AG10803 (cell line): ENCODE measurements at regions not wholly inside any gene's neighbourhood (a gene's known extent, or its start where the extent isn't known, plus 50 kb on each side); places are given as distances from the start of the nearest gene placed in this dataset.
A peak's percentile ranks its signal among the peaks of the same experiment; 100 is the strongest.

Experiments
- DNase-seq: peaks from one replicate; pipeline ENCODE4 v3.0.0; 2010; ENCODE audit warnings: low read depth
- H3K4me3 ChIP-seq: 2 replicates; pipeline ENCODE4 v1.5.1; 2011; ENCODE audit warnings: mild to moderate bottlenecking, low read length, control low read depth
- TF ChIP-seq, protein P1 (sequence below): conservative IDR thresholded peaks from 2 replicates; pipeline ENCODE4 v1.5.1; 2011; ENCODE audit warnings: mild to moderate bottlenecking, low read length, control low read depth, inconsistent platforms

DNA sequence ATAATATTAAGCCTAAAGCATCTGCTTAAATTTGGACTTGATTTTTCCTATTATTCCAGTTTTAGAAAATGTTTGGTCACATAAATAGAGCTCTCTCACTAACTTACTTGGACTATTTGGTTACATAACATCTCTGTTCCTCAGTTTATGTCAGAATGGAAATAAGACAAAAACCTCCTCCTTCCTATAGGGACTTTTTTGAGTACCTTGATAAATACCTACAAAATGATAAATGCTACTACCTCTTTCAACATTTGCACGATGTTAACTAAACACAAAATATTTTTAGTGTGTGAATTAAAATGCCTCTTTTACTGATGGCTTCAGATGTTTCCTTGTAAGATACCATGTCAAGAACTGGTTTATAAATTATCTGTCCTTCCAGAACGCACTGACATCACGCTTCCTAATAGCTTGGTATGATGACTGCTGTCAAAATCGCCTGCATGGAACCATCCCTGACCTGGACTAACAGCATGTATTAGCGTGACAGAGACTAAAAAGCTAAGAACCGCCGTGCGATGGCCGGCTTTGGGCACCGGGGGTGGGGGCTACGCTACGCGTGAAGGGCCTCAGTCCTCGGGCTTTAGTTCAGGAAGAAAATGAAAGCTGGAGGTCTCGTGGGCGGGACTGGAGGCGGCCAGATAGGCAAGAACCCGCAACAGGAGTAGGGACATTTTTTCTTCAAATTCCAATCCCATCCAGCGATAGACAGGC lies 133.2 kb upstream of the BARHL2 start:
- TF ChIP-seq, protein P1, sequence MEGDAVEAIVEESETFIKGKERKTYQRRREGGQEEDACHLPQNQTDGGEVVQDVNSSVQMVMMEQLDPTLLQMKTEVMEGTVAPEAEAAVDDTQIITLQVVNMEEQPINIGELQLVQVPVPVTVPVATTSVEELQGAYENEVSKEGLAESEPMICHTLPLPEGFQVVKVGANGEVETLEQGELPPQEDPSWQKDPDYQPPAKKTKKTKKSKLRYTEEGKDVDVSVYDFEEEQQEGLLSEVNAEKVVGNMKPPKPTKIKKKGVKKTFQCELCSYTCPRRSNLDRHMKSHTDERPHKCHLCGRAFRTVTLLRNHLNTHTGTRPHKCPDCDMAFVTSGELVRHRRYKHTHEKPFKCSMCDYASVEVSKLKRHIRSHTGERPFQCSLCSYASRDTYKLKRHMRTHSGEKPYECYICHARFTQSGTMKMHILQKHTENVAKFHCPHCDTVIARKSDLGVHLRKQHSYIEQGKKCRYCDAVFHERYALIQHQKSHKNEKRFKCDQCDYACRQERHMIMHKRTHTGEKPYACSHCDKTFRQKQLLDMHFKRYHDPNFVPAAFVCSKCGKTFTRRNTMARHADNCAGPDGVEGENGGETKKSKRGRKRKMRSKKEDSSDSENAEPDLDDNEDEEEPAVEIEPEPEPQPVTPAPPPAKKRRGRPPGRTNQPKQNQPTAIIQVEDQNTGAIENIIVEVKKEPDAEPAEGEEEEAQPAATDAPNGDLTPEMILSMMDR = no peak
- H3K4me3 ChIP-seq = peak overlapping the region; percentile 80
- DNase-seq = peak; percentile 22

DNA sequence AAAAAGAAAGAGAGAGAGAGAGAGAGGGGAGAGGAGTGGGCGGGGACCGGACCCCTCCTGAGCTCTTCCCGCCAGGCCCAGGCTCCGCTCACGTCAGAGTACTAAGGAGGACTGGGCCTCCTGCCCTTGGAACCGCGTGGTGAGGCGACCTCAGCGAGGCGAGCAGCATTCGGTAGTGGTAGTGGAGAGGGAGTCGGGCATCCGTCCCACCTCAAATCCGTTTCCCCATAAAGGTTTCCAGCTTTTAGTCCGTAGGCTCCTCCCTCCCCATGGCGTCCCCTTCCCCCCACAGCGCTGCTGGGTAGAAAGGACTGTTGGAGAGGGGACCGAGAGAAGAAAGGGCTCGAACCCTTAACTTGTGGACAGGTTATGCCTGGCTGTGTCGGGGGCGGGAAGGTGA lies 124.4 kb upstream of the BARHL2 start:
- TF ChIP-seq, protein P1 = no peak
- DNase-seq = no peak
- H3K4me3 ChIP-seq = no peak overlapping the region

DNA sequence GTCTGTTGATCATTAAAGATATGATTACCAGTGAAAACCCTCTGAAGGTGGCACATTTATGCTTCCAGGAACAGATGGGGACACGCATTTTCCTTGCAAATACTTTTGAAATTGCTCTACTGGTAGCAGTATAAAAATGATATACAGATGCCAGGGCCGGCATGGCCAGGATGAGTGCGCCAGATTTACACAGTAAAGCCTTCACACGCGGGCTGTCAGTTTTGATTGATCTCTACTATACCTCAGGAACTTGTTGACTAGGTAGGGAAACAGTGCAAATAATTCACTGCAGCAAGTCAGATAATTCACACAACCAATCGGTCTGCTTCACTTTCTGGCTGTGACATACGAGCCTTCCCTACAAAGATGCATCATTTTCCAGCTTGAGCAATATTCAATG lies 123.2 kb upstream of the BARHL2 start:
- TF ChIP-seq, protein P1 = no peak
- DNase-seq = no peak

DNA sequence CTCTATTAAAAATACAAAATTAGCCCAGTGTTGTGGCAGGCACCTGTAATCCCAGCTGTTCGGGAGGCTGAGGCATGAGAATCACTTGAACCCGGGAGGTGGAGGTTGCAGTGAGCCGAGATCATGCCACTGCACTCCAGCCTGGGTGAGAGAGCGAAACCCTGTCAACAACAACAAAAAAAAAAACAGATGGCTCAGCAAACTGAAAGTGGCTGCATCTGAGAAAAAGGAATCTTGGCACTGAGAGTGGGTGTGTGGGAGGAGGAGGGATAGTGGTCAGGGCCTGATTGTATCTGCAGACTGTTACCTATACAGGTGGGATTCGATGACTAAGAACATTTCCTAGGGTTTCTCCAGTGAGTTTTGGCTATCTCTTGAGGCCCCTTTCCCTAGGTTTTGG lies 122.2 kb upstream of the BARHL2 start:
- DNase-seq = no peak
- H3K4me3 ChIP-seq = no peak overlapping the region
- TF ChIP-seq, protein P1 = no peak

More for the DNA sequence above, 123.2 kb upstream of the BARHL2 start:
- no peak overlapping the region for H3K4me3 ChIP-seq

DNA sequence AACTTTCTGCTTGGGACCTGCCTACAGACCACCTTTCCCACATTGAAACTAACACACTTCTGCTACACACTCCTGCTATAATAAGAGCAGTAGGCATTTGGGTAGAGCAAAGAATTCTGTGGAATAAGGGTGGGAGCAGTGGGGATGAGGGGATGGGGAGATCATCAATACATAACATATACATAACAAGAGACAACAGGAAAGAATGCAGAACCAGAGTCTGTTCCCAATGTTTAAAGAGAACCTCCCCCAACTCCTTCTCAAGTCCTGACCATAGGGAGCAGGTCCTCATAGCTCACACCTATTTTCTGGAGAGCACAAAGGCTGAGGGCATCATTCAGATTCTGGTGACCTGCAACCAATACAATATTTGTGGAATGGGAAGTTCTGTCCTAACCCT lies 121.6 kb upstream of the BARHL2 start:
- TF ChIP-seq, protein P1 = no peak
- no peak for DNase-seq

DNA sequence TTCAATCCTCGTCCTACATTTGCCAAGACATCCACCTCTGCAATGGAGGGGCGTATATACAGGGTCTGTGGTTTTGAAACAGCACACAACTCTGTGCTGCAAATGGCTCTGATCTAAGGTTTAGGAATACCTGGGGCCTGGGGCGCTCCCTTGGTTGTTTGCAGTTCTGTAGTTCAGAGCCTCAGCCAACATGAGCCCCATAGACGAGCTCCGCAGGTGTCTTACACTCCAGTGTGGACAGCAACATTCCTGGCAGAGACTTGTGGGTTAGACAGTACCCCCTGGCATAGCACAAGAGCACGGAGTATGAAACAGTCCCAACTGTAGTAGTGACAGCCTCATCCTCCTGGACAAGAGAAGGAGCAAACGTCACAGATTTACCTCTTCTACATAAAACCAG lies 120.3 kb upstream of the BARHL2 start:
- H3K4me3 ChIP-seq = no peak overlapping the region
- DNase-seq = no peak
- TF ChIP-seq, protein P1 = no peak

More for the DNA sequence above, 121.6 kb upstream of the BARHL2 start:
- no peak overlapping the region for H3K4me3 ChIP-seq

DNA sequence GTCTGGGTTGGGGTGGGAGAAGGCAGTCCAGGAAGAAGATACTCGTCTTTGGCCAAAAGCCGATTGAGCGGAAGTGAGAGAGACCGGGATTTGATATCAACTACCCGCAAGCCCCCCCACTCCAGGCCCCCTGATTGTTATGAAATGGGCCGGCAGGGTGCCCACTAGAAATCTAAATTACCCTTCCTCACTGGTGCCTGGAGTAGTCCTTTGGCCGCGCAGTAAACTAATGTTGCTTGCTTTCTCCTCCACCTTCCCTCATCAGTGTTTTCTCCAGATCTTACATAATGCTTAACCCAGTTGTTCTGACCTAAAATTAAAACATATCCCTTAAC lies 119.2 kb upstream of the BARHL2 start:
- no peak for DNase-seq
- H3K4me3 ChIP-seq = no peak overlapping the region
- TF ChIP-seq, protein P1 = no peak
